Putamen (tissue), 1 donor: ENCODE measurements at regions not wholly inside any gene's neighbourhood (a gene's known extent, or its start where the extent isn't known, plus 50 kb on each side); places are given as distances from the start of the nearest gene placed in this dataset.
"Not testable (repeated sequence)": the region's sequence is repeated elsewhere in the genome, so short reads cannot be mapped to it uniquely, and the experiment has no call there.

ENCODE experiments used
- DNase-seq: peaks from one replicate; pipeline ENCODE4 v3.0.0-alpha.2; 2016; ENCODE audit warnings: low spot score

- no peak for DNase-seq
Observed at GRCh38 chr2:106009096-106009495, 185.0 kb downstream of the UXS1 start.

DNA sequence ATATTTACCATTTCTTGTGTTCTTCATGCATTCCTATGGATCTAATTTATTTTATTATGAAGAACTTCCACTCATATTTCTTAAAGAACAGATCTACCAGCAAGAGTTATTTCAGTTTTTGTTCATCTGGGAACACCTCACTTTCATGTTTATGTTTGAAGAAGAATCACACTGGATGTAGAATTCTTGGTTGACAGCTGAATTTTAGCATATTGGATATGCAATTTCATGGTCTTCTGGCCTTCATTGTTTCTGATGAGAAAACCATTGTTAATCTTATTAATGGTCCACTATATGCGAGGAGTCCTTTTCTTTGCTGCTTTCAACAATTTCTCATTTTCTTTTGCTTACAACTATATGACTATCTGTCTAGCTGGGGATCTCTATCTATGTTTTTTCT, 189.2 kb downstream of the UXS1 start:
- no peak for DNase-seq

- no peak for DNase-seq
Observed at GRCh38 chr2:105999211-105999989, 194.7 kb downstream of the UXS1 start.

- DNase-seq, result no peak
Observed at GRCh38 chr2:105997711-105998110, 196.4 kb downstream of the UXS1 start.

GRCh38 chr2:105990624-105991023, 203.5 kb downstream of the UXS1 start:
- no peak for DNase-seq

GRCh38 chr2:105989803-105990202, 204.3 kb downstream of the UXS1 start:
- not testable (repeated sequence) for DNase-seq

DNA sequence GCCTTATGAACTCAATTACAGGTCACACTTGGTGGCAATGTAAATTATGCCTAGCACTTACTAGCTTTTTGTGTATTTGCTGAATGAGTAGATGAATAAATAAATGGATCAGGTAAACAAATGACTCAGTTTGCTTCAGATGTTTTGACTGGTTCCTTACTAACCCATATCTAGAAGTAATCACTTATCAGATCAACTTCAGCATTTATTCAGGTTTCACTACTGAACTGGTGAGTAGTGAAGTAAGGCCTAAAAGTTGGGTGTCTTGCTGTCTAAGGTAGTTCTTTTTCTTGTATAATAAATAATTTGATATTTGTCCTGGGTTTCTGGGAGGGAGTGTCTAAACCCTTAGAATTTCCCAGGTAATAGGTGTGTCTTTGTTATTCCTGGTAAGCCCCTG, 205.0 kb downstream of the UXS1 start:
- DNase-seq, result no peak

- DNase-seq, result no peak
Observed at GRCh38 chr2:105977807-105978206, 216.3 kb downstream of the UXS1 start.

DNA sequence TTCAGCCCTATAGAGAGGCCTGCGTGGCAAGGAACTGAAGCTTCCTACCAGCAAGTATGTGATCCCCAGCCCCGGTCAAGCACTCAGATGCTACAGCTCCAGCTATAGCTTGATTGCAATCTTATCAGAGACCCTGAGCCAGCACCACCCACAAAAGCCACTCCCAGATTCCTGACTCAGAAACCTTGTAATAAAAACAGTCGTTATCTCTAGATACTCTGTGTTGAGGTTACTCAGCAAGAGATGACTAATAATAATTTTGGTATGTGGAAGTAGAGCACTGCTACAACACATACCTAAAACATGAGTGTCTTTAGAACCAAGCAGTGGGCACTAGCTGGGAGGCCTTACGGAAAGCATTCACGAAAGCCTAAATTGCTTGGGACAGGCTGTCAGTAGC, 216.9 kb downstream of the UXS1 start:
- no peak for DNase-seq

GRCh38 chr2:105974812-105975211, 219.3 kb downstream of the UXS1 start:
- DNase-seq, result no peak

DNA sequence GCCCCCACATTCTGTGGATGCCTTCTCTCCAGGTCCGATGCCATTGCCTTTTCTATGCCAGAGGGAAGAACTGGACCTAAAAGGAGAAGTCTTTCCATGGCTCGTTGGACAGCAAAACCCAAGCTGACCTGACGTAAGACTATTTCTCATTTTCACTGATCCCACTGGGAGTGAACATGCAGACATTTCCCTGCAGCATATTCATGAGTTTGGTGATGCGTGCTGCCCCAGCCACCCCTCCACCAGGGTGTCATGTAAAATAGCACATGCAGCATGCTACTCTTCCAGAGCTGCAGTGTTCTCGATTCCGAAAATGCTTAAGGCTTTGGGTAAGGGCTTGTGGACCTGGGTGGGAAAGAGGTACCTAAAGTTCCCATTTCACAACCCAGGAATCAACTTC, 221.2 kb downstream of the UXS1 start:
- no peak for DNase-seq

DNA sequence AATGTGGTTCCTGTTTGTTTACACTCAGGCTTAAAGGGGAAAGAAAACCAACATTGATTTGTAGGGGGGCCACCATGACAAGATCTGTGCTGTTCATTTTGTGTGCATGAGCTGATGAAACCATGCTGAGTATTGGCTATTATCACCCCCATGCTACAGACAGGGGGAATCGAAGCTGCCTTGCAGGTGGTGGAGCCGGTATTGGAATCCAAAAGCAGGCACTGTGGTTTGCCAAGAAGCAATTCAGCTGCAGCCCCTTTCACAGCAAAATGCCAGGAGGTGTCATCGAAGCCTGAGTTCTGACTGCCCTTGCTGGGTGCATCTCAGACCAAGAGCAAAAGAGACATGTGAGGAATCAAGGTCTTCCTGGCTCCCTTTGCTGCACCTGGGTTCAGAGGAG, 221.9 kb downstream of the UXS1 start:
- DNase-seq, result no peak

- DNase-seq, result no peak
Observed at GRCh38 chr2:105969552-105969951, 224.5 kb downstream of the UXS1 start.

DNA sequence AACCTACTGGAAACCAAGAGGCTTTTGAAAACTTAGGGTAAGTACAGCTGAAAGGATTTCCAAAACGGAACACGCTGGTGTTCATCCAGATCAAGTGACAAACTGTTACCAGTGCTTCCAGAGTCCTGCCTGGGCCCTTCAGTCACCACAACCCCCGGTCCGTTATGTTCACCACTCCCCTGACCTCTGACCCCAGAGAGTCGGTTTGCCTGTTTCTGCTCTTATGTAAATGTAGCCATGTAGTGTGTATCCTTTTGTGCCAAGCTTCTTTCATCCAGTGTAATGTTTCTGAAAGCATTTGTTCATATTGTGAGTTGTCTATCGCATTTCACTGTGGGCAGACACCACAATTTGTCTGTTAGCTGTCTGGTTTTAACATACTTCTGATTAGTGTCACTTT, 217.5 kb downstream of the NCK2 start:
- no peak for DNase-seq

DNA sequence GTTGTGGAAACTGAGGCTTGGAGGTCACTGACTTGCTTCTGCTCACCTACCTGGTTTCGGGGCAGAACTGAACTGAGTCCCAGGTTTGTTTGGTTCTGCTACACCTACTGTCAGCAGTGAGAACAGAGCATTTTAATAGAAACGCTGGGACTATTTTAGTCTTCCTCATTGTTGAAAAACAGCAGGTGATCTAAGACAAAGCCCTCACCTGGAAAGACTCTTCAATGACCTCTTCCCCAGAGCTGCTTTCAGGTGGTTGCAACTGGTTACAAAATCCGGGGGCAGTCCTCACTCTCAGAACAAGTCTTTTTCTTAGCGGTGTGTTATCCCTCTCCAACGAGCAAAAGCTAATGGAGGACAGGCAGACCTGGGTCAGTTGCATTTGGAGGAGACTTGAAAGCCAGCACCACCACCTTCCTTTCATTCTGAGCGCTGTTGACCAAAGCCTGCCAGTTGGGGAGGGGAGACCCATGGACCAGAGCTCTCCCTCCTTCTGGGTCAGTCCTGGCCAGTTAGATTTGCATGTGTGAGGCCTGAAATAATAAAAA, 217.0 kb downstream of the NCK2 start:
- no peak for DNase-seq

DNA sequence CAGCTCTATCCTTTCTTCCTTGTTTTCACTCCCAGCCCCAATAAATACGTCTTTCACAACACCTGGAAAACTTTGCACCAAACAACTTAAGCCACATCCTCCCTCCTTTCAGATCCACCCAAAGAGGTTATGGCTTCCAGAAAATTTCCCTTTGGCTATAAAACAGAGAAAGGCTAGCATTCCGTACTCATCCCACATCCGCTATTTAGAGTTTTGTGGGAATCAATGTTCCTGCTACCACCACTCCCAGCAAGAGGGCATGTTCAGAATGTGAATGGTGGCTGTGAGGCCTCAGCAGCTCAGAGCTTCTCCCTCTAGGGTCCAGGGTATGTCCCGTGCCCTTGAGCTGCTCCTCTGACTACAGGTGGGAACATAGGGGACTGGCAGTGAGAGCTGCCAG, 214.6 kb downstream of the NCK2 start:
- no peak for DNase-seq

DNA sequence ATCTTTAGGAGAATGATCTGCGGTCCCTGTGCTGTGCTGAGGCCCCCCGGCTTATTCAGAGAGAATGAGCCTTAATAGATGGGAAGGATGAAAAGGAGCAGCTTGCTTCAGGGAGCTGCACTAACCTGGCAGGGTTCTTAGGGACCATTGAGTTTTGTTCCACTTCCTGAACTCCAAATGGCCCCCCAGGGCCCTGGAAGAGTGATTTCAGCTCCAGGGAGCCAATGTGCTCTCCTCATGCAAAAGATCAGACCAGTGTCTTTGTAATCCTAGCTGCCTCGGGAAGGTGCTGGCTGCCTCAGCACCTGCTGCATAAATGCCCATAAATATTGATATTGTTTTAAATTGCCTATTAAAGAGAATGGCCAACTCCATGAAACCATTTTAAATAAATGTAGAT, 210.2 kb downstream of the NCK2 start:
- no peak for DNase-seq

DNA sequence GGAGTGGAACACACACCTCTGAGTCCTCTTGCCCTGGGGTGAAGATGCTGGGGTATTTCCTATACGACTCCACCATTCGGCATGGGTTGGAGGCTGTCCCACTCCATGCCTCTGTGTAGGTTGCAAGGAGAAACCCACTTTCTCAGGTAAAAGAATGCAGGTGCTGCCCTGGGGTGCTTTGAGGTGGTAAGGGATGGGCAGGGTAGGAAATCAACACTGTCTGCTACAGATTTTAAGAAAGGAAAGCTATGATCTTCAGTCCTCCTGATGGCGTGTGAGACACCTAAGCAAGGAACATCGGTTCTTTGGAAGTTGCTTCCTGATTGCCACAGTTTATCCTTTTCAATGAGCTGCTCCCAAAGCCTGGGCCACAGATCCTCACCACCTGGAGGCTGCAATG, 209.2 kb downstream of the NCK2 start:
- no peak for DNase-seq

- DNase-seq, result no peak
Observed at GRCh38 chr2:105952131-105952530, 207.4 kb downstream of the NCK2 start.

GRCh38 chr2:105951384-105951694, 206.6 kb downstream of the NCK2 start:
- no peak for DNase-seq

DNA sequence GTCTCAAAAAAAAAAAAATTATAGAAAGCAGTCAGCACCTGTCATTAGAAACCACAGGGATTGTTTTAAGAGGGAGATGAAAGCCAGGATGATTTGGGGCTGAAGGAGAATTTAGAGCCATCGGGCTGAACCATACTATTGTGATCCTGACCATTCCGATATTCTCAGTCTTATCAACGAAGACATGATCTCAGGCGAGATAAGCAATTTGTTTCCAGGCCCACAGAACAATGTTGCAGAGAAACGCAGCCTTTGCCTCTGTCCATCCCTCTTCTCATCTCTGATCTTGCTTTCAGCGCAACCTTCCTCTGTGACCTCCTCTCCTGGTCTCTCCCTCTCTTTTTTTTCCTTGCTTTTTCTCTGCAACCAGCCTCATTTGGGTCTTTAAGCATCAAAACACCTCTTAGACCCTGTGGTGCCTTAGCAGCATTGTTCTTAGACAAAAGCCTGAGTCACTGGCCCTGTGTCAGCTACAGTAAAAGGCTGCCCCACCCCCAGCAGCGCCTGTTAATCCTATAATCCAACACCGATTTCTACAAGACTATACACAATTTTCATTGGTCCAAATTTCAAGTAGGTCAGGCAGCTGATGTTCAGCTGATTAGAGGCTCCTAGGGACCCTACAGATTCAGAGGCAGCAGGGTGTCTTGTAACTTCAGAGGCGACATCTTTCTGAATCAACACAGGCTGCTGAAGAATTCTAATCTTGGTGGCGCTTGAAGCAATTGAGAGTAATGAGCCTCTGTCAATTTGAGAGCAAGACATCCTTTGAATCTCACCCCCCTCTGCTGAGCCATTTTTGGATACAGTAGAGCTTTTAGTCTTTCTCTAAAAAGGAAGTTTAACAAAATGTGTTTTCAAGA, 206.0 kb downstream of the NCK2 start:
- DNase-seq, result peak; percentile 6

- no peak for DNase-seq
Observed at GRCh38 chr2:105943977-105944376, 199.3 kb downstream of the NCK2 start.
